ENCODE measurements at regions not wholly inside any gene's neighbourhood (a gene's known extent, or its start where the extent isn't known, plus 50 kb on each side); places are given as distances from the start of the nearest gene placed in this dataset.

- TF ChIP-seq CTCF (IDR thresholded peaks at IDR 0.05) (no peak), POLR2A (IDR thresholded peaks at IDR 0.05) (no peak)
These were observed 470.4 kb downstream of the ZSWIM6 start for GRCh38 chr5:61802456-61802855.

Measured in testis (tissue), 2 donors.